NB4 (cell line): ENCODE measurements at regions not wholly inside any gene's neighbourhood (a gene's known extent, or its start where the extent isn't known, plus 50 kb on each side); places are given as distances from the start of the nearest gene placed in this dataset.

Source experiments
- MYC ChIP-seq: IDR thresholded peaks from 2 replicates; pipeline ENCODE4 v1.6.1; 2011; ENCODE audit warnings: low read depth, low read length
- POLR2A ChIP-seq: IDR thresholded peaks from 2 replicates; pipeline ENCODE4 v1.6.1; 2011; ENCODE audit warnings: mild to moderate bottlenecking; ENCODE audit not compliant: insufficient read length; ENCODE audit errors: extremely low read depth
- TF ChIP-seq, protein P1 (sequence below): IDR thresholded peaks from one replicate; pipeline ENCODE4 v1.5.1; 2012; ENCODE audit warnings: low read depth, low read length

DNA sequence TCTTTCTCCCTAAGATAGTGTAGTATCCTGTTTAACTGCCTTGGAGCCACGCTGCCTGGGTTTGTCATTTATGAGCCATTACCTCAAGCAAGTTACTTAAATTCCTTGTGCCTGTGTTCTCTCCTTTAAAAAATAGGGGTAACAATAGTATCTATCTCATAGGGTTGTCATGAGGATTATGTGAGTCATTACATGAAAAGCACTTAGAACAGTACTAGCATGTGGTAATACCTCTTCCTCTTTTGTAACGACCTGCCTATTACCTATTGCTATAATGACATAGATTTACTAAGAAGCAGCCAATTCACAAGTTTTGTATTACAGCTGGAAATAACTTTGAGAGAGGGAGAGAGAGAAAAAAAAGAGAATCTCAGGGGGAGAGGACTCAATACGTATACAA is 834.7 kb downstream of the RAPGEF2 start:
- TF ChIP-seq, protein P1, sequence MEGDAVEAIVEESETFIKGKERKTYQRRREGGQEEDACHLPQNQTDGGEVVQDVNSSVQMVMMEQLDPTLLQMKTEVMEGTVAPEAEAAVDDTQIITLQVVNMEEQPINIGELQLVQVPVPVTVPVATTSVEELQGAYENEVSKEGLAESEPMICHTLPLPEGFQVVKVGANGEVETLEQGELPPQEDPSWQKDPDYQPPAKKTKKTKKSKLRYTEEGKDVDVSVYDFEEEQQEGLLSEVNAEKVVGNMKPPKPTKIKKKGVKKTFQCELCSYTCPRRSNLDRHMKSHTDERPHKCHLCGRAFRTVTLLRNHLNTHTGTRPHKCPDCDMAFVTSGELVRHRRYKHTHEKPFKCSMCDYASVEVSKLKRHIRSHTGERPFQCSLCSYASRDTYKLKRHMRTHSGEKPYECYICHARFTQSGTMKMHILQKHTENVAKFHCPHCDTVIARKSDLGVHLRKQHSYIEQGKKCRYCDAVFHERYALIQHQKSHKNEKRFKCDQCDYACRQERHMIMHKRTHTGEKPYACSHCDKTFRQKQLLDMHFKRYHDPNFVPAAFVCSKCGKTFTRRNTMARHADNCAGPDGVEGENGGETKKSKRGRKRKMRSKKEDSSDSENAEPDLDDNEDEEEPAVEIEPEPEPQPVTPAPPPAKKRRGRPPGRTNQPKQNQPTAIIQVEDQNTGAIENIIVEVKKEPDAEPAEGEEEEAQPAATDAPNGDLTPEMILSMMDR, result no peak
- TF ChIP-seq MYC (no peak), POLR2A (no peak)
